ENCODE measurements at regions not wholly inside any gene's neighbourhood (a gene's known extent, or its start where the extent isn't known, plus 50 kb on each side); places are given as distances from the start of the nearest gene placed in this dataset.

DNA sequence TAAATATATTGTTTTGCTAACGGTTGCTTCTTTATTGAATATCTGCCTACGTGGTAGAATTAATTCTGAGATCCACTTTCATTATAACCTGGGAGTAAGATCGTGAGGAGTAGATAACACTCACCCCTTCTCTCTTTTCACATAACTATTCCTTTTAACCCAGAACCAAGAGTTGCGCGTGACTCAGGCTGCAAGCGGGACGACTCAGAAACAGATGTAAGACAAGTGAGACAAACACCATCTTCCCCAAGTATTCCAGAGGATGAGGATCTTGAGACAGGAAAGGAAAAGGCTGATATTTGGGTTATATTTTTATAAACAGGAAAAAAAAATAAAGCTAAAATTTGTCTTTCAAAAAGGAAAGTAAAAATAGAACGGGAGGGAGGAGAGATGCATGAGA is 318.8 kb upstream of the NOCT start:
- H3K79me1 ChIP-seq (ENCODE audit: low read depth in 1 of 2, low read length in 2 of 2): no peaks in the 10 kb centered on the region
- no peaks in the 10 kb centered on the region for H3K36me3 ChIP-seq (ENCODE audit: control insufficient read depth, insufficient read depth, low read length)
- H4K20me1 ChIP-seq (ENCODE audit: insufficient read depth, low read length): no peaks in the 10 kb centered on the region
- H3K4ac ChIP-seq (ENCODE audit: low read depth, low read length): peak overlapping the region; percentile 68
- peak overlapping the region; percentile 86; the same call in 2 of the 3 replicates for H2BK15ac ChIP-seq (ENCODE audit: low read depth, low read length)
- peak overlapping the region; percentile 90 for H4K5ac ChIP-seq (ENCODE audit: low read depth, low read length)
- peak overlapping the region; percentile 79; the same call in 1 of the 2 replicates for H2AK5ac ChIP-seq (ENCODE audit: low read depth, low read length)
- H4K8ac ChIP-seq (ENCODE audit: low read depth in 2 of 2, low read length in 2 of 2): peak overlapping the region; percentile 49 to 65; a peak in 3 of 4 replicates
- no peak overlapping the region for H2AK9ac ChIP-seq (replicated peaks; ENCODE audit: low read depth, low read length, poor library complexity)
- peak overlapping the region; percentile 1; the same call in 1 of the 2 replicates for H3K23ac ChIP-seq (ENCODE audit: low read depth, low read length)
- no TSS peak for BruUV-seq (replicated peaks)
- peak overlapping the region; percentile 86 for H2BK120ac ChIP-seq (ENCODE audit: low read depth, low read length)
- no peak overlapping the region for H3K4me3 ChIP-seq (ENCODE audit: insufficient read depth, low read depth, low read length)
- peak overlapping the region; percentile 95 for H3K18ac ChIP-seq (ENCODE audit: low read depth, low read length)
- no CpG with 5 or more reads among the region's 8 CpGs for WGBS, 2 experiments (ENCODE audit: extremely low coverage in 2 of 2, insufficient read length in 1 of 2)
- DNase-seq: peak; percentile 71
- intact Hi-C loops (cut with micrococcal nuclease): loop anchor here (5.0 kb wide), 1 partner anchor 46 kb away; no protein-coding TSS in a partner anchor
- in situ Hi-C loops (cut with MboI; ENCODE audit: low sequenced_read_pairs): loop anchor here (25.0 kb wide), 3 partner anchors 884 to 1559 kb away; partner anchors contain the start of gene PCDH18
- H3K9ac ChIP-seq (ENCODE audit: low read depth, low read length): no peak overlapping the region
- H4K91ac ChIP-seq (ENCODE audit: insufficient read depth, low read depth, low read length): peak overlapping the region; percentile 67; the same call in 1 of the 2 replicates
- TF ChIP-seq, protein P1, sequence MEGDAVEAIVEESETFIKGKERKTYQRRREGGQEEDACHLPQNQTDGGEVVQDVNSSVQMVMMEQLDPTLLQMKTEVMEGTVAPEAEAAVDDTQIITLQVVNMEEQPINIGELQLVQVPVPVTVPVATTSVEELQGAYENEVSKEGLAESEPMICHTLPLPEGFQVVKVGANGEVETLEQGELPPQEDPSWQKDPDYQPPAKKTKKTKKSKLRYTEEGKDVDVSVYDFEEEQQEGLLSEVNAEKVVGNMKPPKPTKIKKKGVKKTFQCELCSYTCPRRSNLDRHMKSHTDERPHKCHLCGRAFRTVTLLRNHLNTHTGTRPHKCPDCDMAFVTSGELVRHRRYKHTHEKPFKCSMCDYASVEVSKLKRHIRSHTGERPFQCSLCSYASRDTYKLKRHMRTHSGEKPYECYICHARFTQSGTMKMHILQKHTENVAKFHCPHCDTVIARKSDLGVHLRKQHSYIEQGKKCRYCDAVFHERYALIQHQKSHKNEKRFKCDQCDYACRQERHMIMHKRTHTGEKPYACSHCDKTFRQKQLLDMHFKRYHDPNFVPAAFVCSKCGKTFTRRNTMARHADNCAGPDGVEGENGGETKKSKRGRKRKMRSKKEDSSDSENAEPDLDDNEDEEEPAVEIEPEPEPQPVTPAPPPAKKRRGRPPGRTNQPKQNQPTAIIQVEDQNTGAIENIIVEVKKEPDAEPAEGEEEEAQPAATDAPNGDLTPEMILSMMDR (conservative IDR thresholded peaks at IDR 0.05; ENCODE audit: low read depth, low read length): no peak
- H3K14ac ChIP-seq (replicated peaks; ENCODE audit: low read depth, low read length): peak overlapping the region; percentile 6
- POLR2A ChIA-PET (ENCODE audit: unreplicated experiment): interaction anchor here (0.6 kb wide), 1 partner anchor 18 kb away, joined by 3 read pairs; no protein-coding TSS in a partner anchor
- CTCF ChIA-PET: interaction anchor here (0.5 to 0.8 kb wide), 4 partner anchors 81 to 510 kb away, joined by 3 to 6 read pairs (median 4); no protein-coding TSS in a partner anchor
- peak overlapping the region; percentile 83 for H3K4me2 ChIP-seq (ENCODE audit: low read depth, low read length)
- dilution Hi-C loops (cut with HindIII; ENCODE audit: low sequenced_read_pairs, unreplicated experiment): no loop called here
- peak overlapping the region; percentile 83; the same call in 1 of the 2 replicates for H3K56ac ChIP-seq (ENCODE audit: extremely low read depth, insufficient read depth, low read length)
- ATAC-seq (ENCODE audit: low read depth): no peak
- H3K9me1 ChIP-seq (ENCODE audit: insufficient read depth, low read length): 0 out of 2 replicates have a peak, but pooled peaks cover 5% of the 10 kb centered on the region
- no peaks in the 10 kb centered on the region for H3K27me3 ChIP-seq (ENCODE audit: control insufficient read depth, insufficient read depth, low read length)
- H2BK5ac ChIP-seq (ENCODE audit: low read depth, low read length, poor library complexity, severe bottlenecking): peak overlapping the region; percentile 95
- peaks cover 25% of the 10 kb centered on the region for H3K4me1 ChIP-seq (ENCODE audit: control insufficient read depth, insufficient read depth, low read length)
- H3K27ac ChIP-seq (ENCODE audit: insufficient read depth, low read length): peak overlapping the region; percentile 91; the same call in 1 of the 2 replicates
- peak overlapping the region; percentile 56 for H2BK20ac ChIP-seq (ENCODE audit: low read depth, low read length)
- no peak overlapping the region for H2AFZ ChIP-seq (replicated peaks; ENCODE audit: low read length, poor library complexity)
- H3K9me3 ChIP-seq (ENCODE audit: control insufficient read depth, insufficient read depth, low read length): no peaks in the 10 kb centered on the region
